ENCODE measurements at regions not wholly inside any gene's neighbourhood (a gene's known extent, or its start where the extent isn't known, plus 50 kb on each side); places are given as distances from the start of the nearest gene placed in this dataset.

DNA sequence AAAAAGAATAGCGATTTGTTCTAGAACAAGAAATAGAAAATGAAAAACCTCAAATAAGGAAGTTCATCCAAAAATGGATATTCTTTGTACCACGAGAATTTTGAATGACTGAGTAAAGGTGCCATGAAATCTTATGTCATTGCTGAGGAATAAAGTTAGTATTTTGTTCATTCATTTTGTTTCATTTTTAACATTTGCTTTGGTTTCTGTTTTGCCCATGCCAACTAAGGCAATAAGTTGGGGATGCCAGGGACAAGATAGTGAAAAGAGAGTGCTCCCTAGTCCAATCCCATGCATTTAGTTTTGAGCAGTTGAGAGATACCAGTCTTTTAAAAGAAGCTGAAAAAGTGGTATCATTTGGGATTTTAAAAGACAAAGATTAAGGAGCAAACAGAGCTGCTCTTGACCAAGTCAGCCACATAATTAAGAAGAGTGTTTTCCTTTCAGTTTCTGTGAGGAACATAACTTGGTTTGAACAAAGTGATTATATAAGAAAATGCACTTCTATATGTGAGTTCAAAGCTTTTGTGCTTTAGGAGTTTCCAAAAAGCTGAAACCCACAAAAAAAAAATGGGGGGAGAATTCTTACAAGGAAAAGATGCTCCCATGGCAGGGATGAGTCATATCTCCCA is 201.4 kb downstream of the PLOD2 start:
- TF ChIP-seq, protein P1, sequence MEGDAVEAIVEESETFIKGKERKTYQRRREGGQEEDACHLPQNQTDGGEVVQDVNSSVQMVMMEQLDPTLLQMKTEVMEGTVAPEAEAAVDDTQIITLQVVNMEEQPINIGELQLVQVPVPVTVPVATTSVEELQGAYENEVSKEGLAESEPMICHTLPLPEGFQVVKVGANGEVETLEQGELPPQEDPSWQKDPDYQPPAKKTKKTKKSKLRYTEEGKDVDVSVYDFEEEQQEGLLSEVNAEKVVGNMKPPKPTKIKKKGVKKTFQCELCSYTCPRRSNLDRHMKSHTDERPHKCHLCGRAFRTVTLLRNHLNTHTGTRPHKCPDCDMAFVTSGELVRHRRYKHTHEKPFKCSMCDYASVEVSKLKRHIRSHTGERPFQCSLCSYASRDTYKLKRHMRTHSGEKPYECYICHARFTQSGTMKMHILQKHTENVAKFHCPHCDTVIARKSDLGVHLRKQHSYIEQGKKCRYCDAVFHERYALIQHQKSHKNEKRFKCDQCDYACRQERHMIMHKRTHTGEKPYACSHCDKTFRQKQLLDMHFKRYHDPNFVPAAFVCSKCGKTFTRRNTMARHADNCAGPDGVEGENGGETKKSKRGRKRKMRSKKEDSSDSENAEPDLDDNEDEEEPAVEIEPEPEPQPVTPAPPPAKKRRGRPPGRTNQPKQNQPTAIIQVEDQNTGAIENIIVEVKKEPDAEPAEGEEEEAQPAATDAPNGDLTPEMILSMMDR (IDR thresholded peaks at IDR 0.05) = no peak
- TF ChIP-seq POLR2A (IDR thresholded peaks at IDR 0.05) = no peak
- Histone ChIP-seq H3K4me3 (no peak overlapping the region), H3K9me3 (no peaks in the 10 kb centered on the region), H3K4me1 (no peaks in the 10 kb centered on the region), H3K27me3 (no peaks in the 10 kb centered on the region), H3K36me3 (ENCODE audit: low read depth, missing control alignments) (no peaks in the 10 kb centered on the region), H3K27ac (no peak overlapping the region)
- intact Hi-C loops (cut with DNase I; ENCODE audit: low total_unique reads) = no loop called here
- WGBS, 2 donors = 77 to 89% methylated on average over 2 of the region's 2 CpGs
- no peak for DNase-seq

DNA sequence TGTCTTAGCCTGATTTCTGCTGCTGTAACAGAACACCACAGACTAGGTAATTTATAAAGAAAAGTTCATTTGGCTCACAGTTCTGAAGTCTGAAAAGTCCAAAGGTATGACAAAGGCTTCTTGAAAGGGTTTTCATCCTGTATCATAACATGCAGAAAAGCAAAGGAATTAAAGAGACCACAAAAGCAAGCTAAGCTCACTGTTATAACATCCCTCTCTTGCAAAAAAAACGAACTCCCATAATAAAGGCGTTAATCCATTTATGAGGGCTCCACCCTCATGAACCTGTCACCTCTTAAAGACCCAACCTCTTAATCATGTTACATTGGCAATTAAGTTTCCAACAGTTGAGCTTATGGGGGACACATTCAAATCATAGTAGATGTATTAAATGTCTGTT is 197.9 kb downstream of the PLOD2 start:
- intact Hi-C loops (cut with DNase I; ENCODE audit: low total_unique reads) = no loop called here
- Histone ChIP-seq H3K9me3 (no peaks in the 10 kb centered on the region), H3K36me3 (ENCODE audit: low read depth, missing control alignments) (no peaks in the 10 kb centered on the region), H3K27me3 (no peaks in the 10 kb centered on the region), H3K4me3 (no peak overlapping the region), H3K27ac (no peak overlapping the region), H3K4me1 (no peaks in the 10 kb centered on the region)
- WGBS, 2 donors = 85 to 86% methylated on average over 2 of the region's 2 CpGs
- DNase-seq = no peak
- TF ChIP-seq, protein P1 (IDR thresholded peaks at IDR 0.05) = no peak
- no peak for TF ChIP-seq POLR2A (IDR thresholded peaks at IDR 0.05)

GRCh38 chr3:145967043-145967442 is 193.9 kb downstream of the PLOD2 start:
- intact Hi-C loops (cut with DNase I; ENCODE audit: low total_unique reads) = no loop called here
- H3K9me3 ChIP-seq = no peaks in the 10 kb centered on the region
- no peaks in the 10 kb centered on the region for H3K27me3 ChIP-seq
- TF ChIP-seq POLR2A (IDR thresholded peaks at IDR 0.05) = no peak
- TF ChIP-seq, protein P1 (IDR thresholded peaks at IDR 0.05) = no peak
- H3K4me3 ChIP-seq = no peak overlapping the region
- H3K27ac ChIP-seq = no peak overlapping the region
- no peak for DNase-seq
- H3K4me1 ChIP-seq = no peaks in the 10 kb centered on the region
- no peaks in the 10 kb centered on the region for H3K36me3 ChIP-seq (ENCODE audit: low read depth, missing control alignments)
- WGBS, 2 donors = 81 to 86% methylated on average over 3 of the region's 3 CpGs

GRCh38 chr3:145971186-145971585 is 189.8 kb downstream of the PLOD2 start:
- Histone ChIP-seq H3K9me3 (no peaks in the 10 kb centered on the region), H3K4me1 (no peaks in the 10 kb centered on the region), H3K36me3 (ENCODE audit: low read depth, missing control alignments) (no peaks in the 10 kb centered on the region), H3K4me3 (no peak overlapping the region), H3K27ac (no peak overlapping the region), H3K27me3 (no peaks in the 10 kb centered on the region)
- TF ChIP-seq, protein P1 (IDR thresholded peaks at IDR 0.05) = no peak
- TF ChIP-seq POLR2A (IDR thresholded peaks at IDR 0.05) = no peak
- no peak for DNase-seq
- intact Hi-C loops (cut with DNase I; ENCODE audit: low total_unique reads) = no loop called here

DNA sequence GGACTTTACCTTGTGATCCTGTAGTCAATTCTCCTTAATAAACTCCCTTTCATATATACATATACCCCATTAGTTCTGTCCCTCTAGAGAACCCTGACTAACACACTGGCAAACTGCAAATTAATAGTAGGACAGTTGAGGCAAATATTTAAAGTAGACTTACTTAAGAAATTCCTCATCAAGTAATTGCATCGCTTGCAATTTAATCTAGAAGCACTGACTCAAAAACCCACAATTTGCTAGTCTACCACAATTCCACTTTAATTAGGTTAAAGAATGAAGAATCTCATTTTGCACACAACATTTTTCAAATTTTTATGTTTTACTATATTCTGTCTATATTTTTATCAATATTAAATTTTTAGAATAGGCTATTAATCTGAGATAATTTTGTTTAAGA is 188.1 kb downstream of the PLOD2 start:
- no peaks in the 10 kb centered on the region for H3K4me1 ChIP-seq
- WGBS, 2 donors = 83 to 90% methylated on average over 1 of the region's 1 CpG
- no peaks in the 10 kb centered on the region for H3K27me3 ChIP-seq
- intact Hi-C loops (cut with DNase I; ENCODE audit: low total_unique reads) = no loop called here
- no peaks in the 10 kb centered on the region for H3K9me3 ChIP-seq
- no peak overlapping the region for H3K27ac ChIP-seq
- DNase-seq = no peak
- H3K4me3 ChIP-seq = no peak overlapping the region
- H3K36me3 ChIP-seq (ENCODE audit: low read depth, missing control alignments) = no peaks in the 10 kb centered on the region
- TF ChIP-seq POLR2A (IDR thresholded peaks at IDR 0.05) = no peak
- TF ChIP-seq, protein P1 (IDR thresholded peaks at IDR 0.05) = no peak
